WTC11 (cell line): ENCODE measurements at regions not wholly inside any gene's neighbourhood (a gene's known extent, or its start where the extent isn't known, plus 50 kb on each side); places are given as distances from the start of the nearest gene placed in this dataset.

Source experiments
- ATAC-seq: fragments of 200-7000 bp; cut with Tn5 transposase; 2 replicates; pipeline ENCODE4 v1.10.0; 2021; ENCODE audit warnings: mild to moderate bottlenecking, moderate library complexity
- CTCF ChIA-PET: fragments of 300-600 bp; sonication (Branson Sonifier 250); formaldehyde crosslinking; loops from one replicate; lab custom pipeline; 2021; ENCODE audit warnings: antibody characterized with exemption; lab: Charles Lee
- POLR2A ChIA-PET: fragments of 350-600 bp; sonication (Branson Sonifier 250); formaldehyde crosslinking; loops from one replicate; lab custom pipeline; 2021; ENCODE audit warnings: antibody characterized with exemption; lab: Charles Lee
- DNase-seq: peaks from one replicate; pipeline ENCODE4 v3.0.0; 2021; ENCODE audit warnings: low spot score
- H3K27ac Mint-ChIP-seq: 2 replicates; pipeline ENCODE4 v1.8.0; 2021; ENCODE audit warnings: mixed read lengths
- H3K27me3 Mint-ChIP-seq: 2 replicates; pipeline ENCODE4 v1.8.0; 2021; ENCODE audit warnings: low read depth, mild to moderate bottlenecking, moderate library complexity, mixed read lengths
- H3K36me3 Mint-ChIP-seq: 2 replicates; pipeline ENCODE4 v1.8.0; 2021; ENCODE audit warnings: mixed read lengths
- H3K4me1 Mint-ChIP-seq: 2 replicates; pipeline ENCODE4 v1.8.0; 2022; ENCODE audit warnings: mixed read lengths
- H3K4me3 Mint-ChIP-seq: 2 replicates; pipeline ENCODE4 v1.8.0; 2021; ENCODE audit warnings: mild to moderate bottlenecking, moderate library complexity, mixed read lengths
- H3K9me3 Mint-ChIP-seq: 2 replicates; pipeline ENCODE4 v1.8.0; 2021; ENCODE audit warnings: mixed read lengths
- NR1H2 ChIP-seq: sonication (generic); formaldehyde crosslinking; IDR thresholded peaks from 2 replicates; pipeline ENCODE4 v1.9.0; 2021; ENCODE audit warnings: mild to moderate bottlenecking, moderate library complexity, missing genetic modification reagents
- NR2C2 ChIP-seq: sonication (generic); formaldehyde crosslinking; IDR thresholded peaks from 2 replicates; pipeline ENCODE4 v1.8.0; 2022; ENCODE audit warnings: mild to moderate bottlenecking, missing genetic modification reagents
- SOX15 ChIP-seq: fragments of 250-450 bp; sonication (Bioruptor Pico); IDR thresholded peaks from 2 replicates; pipeline ENCODE4 v1.9.0; 2021; ENCODE audit warnings: mild to moderate bottlenecking
- TP53 ChIP-seq: sonication (generic); formaldehyde crosslinking; IDR thresholded peaks from 2 replicates; pipeline ENCODE4 v1.8.1; 2023; ENCODE audit warnings: mild to moderate bottlenecking, missing genetic modification reagents
- ZNF263 ChIP-seq: sonication (generic); formaldehyde crosslinking; IDR thresholded peaks from 2 replicates; pipeline ENCODE4 v1.8.1; 2022; ENCODE audit warnings: low read depth, mild to moderate bottlenecking, moderate library complexity, missing genetic modification reagents
- ZNF671 ChIP-seq: fragments of 250-450 bp; sonication (Bioruptor Pico); IDR thresholded peaks from 2 replicates; pipeline ENCODE4 v1.8.0; 2021; ENCODE audit warnings: mild to moderate bottlenecking
- TF ChIP-seq, protein P1 (sequence below): sonication (generic); formaldehyde crosslinking; IDR thresholded peaks from 2 replicates; pipeline ENCODE4 v1.8.1; 2022; ENCODE audit warnings: low read depth, mild to moderate bottlenecking, moderate library complexity, missing genetic modification reagents, borderline replicate concordance
- TF ChIP-seq, protein P2 (sequence below): sonication (generic); formaldehyde crosslinking; IDR thresholded peaks from 2 replicates; pipeline ENCODE4 v1.8.0; 2022; ENCODE audit warnings: mild to moderate bottlenecking, missing genetic modification reagents
- TF ChIP-seq, protein P3 (sequence below): fragments of 250-450 bp; sonication (Bioruptor Pico); IDR thresholded peaks from 2 replicates; pipeline ENCODE4 v1.9.0; 2021; ENCODE audit warnings: mild to moderate bottlenecking
- TF ChIP-seq, protein P4 (sequence below): sonication (generic); formaldehyde crosslinking; conservative IDR thresholded peaks from 2 replicates; pipeline ENCODE4 v1.8.1; 2023; ENCODE audit warnings: mild to moderate bottlenecking, low read depth, missing genetic modification reagents, moderate library complexity
- TF ChIP-seq, protein P5 (sequence below): sonication (generic); formaldehyde crosslinking; IDR thresholded peaks from 2 replicates; pipeline ENCODE4 v1.8.0; 2022; ENCODE audit warnings: mild to moderate bottlenecking, missing genetic modification reagents
- TF ChIP-seq, protein P6 (sequence below): sonication (generic); formaldehyde crosslinking; IDR thresholded peaks from 2 replicates; pipeline ENCODE4 v1.8.1; 2022; ENCODE audit warnings: low read depth, missing genetic modification reagents, borderline replicate concordance
- TF ChIP-seq, protein P7 (sequence below): fragments of 250-450 bp; sonication (Bioruptor Pico); IDR thresholded peaks from 2 replicates; pipeline ENCODE4 v1.8.0; 2021; ENCODE audit warnings: mild to moderate bottlenecking
- TF ChIP-seq, protein P8 (sequence below): fragments of 250-450 bp; sonication (Bioruptor Pico); conservative IDR thresholded peaks from 2 replicates; pipeline ENCODE4 v1.9.0; 2021; ENCODE audit warnings: mild to moderate bottlenecking
- TF ChIP-seq, protein P9 (sequence below): fragments of 200-600 bp; IDR thresholded peaks from 2 replicates; pipeline ENCODE4 v1.8.0; 2022; ENCODE audit warnings: antibody characterized with exemption

DNA sequence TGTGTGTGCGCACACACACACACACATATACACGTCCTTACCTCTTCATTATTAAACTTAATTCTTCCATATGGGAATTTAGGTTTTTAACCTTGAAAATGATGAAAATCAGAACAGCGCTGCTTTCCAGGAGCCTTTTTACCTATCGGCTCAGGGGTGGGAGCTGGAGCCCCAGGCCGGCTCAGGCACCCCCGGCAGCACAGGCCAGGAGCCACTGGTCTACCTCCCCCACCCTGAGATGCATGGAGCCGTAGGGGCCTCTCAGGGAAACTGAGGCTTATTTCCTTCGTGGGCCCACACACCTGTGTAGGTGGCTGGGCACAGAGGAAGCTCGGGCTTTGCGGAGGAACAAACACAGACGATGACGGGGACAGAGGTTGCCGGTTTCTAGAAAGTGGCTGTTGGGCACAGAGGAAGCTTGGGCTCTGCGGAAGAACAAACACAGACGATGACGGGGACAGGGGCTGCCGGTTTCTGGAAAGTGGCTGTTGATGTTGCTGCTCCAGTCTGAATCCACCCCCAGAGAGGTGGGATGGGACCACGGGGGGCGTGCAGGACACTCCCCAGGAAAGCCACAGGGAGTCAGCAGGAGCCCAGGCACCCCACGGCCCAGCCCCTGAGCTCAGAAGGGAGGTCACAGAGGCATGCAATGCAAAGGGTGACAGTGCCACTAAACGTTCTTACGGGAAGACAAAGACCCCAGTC, 149.4 kb downstream of the BRD1 start (continued):
- TF ChIP-seq, protein P1, sequence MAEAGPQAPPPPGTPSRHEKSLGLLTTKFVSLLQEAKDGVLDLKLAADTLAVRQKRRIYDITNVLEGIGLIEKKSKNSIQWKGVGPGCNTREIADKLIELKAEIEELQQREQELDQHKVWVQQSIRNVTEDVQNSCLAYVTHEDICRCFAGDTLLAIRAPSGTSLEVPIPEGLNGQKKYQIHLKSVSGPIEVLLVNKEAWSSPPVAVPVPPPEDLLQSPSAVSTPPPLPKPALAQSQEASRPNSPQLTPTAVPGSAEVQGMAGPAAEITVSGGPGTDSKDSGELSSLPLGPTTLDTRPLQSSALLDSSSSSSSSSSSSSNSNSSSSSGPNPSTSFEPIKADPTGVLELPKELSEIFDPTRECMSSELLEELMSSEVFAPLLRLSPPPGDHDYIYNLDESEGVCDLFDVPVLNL (CRISPR knock-in tag): no peak
- TF ChIP-seq NR1H2 (CRISPR knock-in tag): no peak
- TF ChIP-seq, all 79 proteins: peak for 0

DNA sequence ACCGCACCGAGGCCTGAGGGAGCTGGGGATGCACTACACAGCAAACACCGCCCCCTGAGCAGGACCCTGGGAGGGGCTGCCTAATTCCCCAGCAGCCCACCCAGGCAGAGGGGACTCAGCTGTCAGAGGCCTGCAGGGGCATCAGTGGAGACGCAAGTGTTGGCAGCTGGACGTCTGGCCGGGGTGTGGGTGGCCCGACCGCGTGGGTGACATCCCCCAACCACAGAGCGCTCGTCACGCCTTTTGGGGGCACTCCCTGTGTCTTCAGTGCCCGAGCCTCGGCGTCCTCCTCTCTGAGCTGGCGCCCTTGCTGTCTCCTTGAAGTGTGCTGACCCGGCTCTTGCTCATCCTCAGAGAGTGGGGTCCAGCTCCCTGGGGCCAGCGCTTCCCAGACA, 150.2 kb downstream of the BRD1 start:
- no peak overlapping the region for H3K4me3 Mint-ChIP-seq
- ATAC-seq (no peak), DNase-seq (peak; percentile 6)
- ChIA-PET POLR2A (no interaction called here), CTCF (interaction anchor here (1.3 to 2.0 kb wide), 2 partner anchors 24 to 47 kb away, joined by 3 to 11 read pairs; no protein-coding TSS in a partner anchor)
- H3K4me1 Mint-ChIP-seq: no peaks in the 10 kb centered on the region
- peaks cover 18% of the 10 kb centered on the region for H3K27me3 Mint-ChIP-seq
- no peaks in the 10 kb centered on the region for H3K9me3 Mint-ChIP-seq
- TF ChIP-seq, protein P2, sequence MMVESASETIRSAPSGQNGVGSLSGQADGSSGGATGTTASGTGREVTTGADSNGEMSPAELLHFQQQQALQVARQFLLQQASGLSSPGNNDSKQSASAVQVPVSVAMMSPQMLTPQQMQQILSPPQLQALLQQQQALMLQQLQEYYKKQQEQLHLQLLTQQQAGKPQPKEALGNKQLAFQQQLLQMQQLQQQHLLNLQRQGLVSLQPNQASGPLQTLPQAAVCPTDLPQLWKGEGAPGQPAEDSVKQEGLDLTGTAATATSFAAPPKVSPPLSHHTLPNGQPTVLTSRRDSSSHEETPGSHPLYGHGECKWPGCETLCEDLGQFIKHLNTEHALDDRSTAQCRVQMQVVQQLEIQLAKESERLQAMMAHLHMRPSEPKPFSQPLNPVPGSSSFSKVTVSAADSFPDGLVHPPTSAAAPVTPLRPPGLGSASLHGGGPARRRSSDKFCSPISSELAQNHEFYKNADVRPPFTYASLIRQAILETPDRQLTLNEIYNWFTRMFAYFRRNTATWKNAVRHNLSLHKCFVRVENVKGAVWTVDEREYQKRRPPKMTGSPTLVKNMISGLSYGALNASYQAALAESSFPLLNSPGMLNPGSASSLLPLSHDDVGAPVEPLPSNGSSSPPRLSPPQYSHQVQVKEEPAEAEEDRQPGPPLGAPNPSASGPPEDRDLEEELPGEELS (CRISPR knock-in tag): no peak
- H3K36me3 Mint-ChIP-seq: no peaks in the 10 kb centered on the region
- H3K27ac Mint-ChIP-seq: no peak overlapping the region

DNA sequence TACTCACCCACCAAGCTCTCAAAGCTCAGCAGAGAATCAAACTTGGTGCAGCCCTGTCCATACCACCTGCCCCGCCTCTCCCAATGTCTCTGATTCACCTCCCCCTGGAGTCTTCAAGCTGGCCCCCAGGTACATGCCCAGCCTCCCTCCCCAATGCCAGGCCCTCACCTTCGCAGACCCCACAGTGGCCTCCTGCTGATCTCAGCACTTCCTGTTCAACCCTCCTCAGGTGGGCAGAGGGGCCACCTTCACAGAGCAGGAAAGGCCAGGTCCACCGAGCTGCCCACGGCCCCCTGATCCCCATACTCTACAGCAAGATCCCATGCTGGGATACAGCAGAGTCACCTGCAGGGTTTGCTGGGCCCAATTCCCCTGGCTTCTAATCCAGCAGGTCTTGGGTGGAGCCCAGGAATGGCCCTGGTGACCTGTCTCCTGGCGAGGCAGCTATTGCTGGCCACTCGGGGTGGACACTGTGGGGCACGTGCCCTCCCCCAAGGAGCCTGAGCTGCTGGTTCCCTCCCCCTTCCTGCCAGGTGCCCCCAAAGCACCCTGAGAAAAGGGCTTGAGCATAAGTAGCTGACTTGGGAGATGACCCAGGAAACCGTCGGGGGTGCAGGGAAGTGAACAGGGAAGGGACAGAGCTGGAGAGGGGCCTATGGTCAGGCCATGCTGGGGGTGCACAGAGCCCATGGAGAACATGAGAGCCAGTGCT, 150.7 kb downstream of the BRD1 start:
- H3K27me3 Mint-ChIP-seq: peaks cover 21% of the 10 kb centered on the region
- no peaks in the 10 kb centered on the region for H3K36me3 Mint-ChIP-seq
- H3K4me1 Mint-ChIP-seq: peaks cover under 1% of the 10 kb centered on the region
- CTCF ChIA-PET: interaction anchor here (1.0 to 2.0 kb wide), 3 partner anchors 25 to 353 kb away, joined by 3 to 11 read pairs (median 3); no protein-coding TSS in a partner anchor
- no peaks in the 10 kb centered on the region for H3K9me3 Mint-ChIP-seq
- DNase-seq (no peak), ATAC-seq (no peak)
- no peak overlapping the region for H3K27ac Mint-ChIP-seq
- H3K4me3 Mint-ChIP-seq: no peak overlapping the region
- POLR2A ChIA-PET: no interaction called here
- TF ChIP-seq, protein P3, sequence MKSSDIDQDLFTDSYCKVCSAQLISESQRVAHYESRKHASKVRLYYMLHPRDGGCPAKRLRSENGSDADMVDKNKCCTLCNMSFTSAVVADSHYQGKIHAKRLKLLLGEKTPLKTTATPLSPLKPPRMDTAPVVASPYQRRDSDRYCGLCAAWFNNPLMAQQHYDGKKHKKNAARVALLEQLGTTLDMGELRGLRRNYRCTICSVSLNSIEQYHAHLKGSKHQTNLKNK: no peak
- TF ChIP-seq ZNF263 (no peak), ZNF671 (CRISPR knock-in tag) (no peak), NR2C2 (CRISPR knock-in tag) (no peak), SOX15 (CRISPR knock-in tag) (no peak), TP53 (CRISPR knock-in tag) (no peak)
- TF ChIP-seq, protein P4, sequence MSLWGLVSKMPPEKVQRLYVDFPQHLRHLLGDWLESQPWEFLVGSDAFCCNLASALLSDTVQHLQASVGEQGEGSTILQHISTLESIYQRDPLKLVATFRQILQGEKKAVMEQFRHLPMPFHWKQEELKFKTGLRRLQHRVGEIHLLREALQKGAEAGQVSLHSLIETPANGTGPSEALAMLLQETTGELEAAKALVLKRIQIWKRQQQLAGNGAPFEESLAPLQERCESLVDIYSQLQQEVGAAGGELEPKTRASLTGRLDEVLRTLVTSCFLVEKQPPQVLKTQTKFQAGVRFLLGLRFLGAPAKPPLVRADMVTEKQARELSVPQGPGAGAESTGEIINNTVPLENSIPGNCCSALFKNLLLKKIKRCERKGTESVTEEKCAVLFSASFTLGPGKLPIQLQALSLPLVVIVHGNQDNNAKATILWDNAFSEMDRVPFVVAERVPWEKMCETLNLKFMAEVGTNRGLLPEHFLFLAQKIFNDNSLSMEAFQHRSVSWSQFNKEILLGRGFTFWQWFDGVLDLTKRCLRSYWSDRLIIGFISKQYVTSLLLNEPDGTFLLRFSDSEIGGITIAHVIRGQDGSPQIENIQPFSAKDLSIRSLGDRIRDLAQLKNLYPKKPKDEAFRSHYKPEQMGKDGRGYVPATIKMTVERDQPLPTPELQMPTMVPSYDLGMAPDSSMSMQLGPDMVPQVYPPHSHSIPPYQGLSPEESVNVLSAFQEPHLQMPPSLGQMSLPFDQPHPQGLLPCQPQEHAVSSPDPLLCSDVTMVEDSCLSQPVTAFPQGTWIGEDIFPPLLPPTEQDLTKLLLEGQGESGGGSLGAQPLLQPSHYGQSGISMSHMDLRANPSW (CRISPR knock-in tag): no peak
- TF ChIP-seq, protein P5, sequence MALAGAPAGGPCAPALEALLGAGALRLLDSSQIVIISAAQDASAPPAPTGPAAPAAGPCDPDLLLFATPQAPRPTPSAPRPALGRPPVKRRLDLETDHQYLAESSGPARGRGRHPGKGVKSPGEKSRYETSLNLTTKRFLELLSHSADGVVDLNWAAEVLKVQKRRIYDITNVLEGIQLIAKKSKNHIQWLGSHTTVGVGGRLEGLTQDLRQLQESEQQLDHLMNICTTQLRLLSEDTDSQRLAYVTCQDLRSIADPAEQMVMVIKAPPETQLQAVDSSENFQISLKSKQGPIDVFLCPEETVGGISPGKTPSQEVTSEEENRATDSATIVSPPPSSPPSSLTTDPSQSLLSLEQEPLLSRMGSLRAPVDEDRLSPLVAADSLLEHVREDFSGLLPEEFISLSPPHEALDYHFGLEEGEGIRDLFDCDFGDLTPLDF (CRISPR knock-in tag): no peak
- TF ChIP-seq, protein P6, sequence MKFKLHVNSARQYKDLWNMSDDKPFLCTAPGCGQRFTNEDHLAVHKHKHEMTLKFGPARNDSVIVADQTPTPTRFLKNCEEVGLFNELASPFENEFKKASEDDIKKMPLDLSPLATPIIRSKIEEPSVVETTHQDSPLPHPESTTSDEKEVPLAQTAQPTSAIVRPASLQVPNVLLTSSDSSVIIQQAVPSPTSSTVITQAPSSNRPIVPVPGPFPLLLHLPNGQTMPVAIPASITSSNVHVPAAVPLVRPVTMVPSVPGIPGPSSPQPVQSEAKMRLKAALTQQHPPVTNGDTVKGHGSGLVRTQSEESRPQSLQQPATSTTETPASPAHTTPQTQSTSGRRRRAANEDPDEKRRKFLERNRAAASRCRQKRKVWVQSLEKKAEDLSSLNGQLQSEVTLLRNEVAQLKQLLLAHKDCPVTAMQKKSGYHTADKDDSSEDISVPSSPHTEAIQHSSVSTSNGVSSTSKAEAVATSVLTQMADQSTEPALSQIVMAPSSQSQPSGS (CRISPR knock-in tag): no peak
- TF ChIP-seq, protein P7, sequence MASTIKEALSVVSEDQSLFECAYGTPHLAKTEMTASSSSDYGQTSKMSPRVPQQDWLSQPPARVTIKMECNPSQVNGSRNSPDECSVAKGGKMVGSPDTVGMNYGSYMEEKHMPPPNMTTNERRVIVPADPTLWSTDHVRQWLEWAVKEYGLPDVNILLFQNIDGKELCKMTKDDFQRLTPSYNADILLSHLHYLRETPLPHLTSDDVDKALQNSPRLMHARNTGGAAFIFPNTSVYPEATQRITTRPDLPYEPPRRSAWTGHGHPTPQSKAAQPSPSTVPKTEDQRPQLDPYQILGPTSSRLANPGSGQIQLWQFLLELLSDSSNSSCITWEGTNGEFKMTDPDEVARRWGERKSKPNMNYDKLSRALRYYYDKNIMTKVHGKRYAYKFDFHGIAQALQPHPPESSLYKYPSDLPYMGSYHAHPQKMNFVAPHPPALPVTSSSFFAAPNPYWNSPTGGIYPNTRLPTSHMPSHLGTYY (CRISPR knock-in tag): no peak
- TF ChIP-seq, protein P8, sequence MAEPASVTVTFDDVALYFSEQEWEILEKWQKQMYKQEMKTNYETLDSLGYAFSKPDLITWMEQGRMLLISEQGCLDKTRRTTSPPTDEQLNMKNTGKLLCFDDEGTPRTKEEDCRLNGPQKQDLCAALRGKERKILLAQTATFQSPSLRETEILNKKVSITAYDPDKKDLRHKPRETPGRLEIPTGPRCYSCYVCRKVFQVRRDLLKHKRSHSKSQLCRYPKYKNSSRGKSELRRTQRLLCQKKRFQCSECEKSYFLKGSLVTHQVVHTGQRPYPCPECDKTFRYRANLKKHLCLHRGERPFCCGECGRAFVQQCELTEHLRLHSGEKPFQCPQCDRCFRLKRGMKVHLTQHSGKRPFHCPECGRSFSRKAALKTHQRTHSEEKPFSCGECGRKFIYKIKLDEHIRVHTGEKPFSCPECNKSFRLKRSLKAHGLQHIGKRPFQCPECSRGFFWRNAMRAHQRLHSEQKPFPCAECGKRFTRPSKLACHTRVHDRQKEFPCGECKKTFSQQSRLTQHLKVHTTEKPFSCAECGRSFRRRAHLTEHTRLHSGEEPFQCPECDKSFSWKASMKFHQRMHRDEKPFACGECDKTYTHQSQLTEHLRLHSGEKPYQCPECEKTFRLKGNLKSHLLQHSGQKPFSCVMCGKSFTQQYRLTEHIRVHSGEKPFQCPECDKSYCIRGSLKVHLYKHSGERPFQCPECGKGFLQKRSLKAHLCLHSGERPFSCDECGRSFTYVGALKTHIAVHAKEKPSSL (CRISPR knock-in tag): no peak
- TF ChIP-seq, protein P9, sequence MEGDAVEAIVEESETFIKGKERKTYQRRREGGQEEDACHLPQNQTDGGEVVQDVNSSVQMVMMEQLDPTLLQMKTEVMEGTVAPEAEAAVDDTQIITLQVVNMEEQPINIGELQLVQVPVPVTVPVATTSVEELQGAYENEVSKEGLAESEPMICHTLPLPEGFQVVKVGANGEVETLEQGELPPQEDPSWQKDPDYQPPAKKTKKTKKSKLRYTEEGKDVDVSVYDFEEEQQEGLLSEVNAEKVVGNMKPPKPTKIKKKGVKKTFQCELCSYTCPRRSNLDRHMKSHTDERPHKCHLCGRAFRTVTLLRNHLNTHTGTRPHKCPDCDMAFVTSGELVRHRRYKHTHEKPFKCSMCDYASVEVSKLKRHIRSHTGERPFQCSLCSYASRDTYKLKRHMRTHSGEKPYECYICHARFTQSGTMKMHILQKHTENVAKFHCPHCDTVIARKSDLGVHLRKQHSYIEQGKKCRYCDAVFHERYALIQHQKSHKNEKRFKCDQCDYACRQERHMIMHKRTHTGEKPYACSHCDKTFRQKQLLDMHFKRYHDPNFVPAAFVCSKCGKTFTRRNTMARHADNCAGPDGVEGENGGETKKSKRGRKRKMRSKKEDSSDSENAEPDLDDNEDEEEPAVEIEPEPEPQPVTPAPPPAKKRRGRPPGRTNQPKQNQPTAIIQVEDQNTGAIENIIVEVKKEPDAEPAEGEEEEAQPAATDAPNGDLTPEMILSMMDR: no peak
